LoVo (cell line): ENCODE measurements at regions not wholly inside any gene's neighbourhood (a gene's known extent, or its start where the extent isn't known, plus 50 kb on each side); places are given as distances from the start of the nearest gene placed in this dataset.
"Not testable (repeated sequence)": the region's sequence is repeated elsewhere in the genome, so short reads cannot be mapped to it uniquely, and the experiment has no call there.

ENCODE experiments used
- DNase-seq: peaks from one replicate; pipeline ENCODE4 v3.0.0-alpha.2; 2016; ENCODE audit warnings: low spot score

GRCh38 chr3:161600173-161600572 lies 103.6 kb downstream of the OTOL1 start:
- DNase-seq: no peak

DNA sequence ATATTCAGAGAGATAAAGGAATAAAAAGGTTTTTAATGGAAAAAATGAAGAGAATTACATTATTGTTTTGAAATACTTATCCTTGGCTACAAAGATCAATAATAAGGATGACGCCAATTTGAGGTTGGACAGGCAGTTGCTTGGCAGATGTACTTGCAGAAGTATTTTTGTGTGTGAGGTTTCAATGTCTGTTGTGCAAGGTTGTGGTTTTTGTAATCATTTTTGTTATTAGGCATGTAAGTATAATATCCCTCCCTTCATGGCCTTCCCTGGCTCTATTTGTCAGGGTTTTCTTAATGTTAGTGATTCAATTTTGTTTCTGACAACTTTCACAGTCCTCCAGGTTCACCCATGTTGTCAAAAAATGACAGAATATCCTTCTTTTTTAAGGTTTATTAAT lies 105.9 kb downstream of the OTOL1 start:
- DNase-seq: no peak

- DNase-seq: no peak
These were observed 106.3 kb downstream of the OTOL1 start for GRCh38 chr3:161602918-161603317.

GRCh38 chr3:161607056-161607455 lies 110.4 kb downstream of the OTOL1 start:
- DNase-seq: no peak

- no peak for DNase-seq
These were observed 122.7 kb downstream of the OTOL1 start for GRCh38 chr3:161619351-161619750.

GRCh38 chr3:161630794-161631193 lies 134.2 kb downstream of the OTOL1 start:
- no peak for DNase-seq

- no peak for DNase-seq
These were observed 134.9 kb downstream of the OTOL1 start for GRCh38 chr3:161631536-161631935.

GRCh38 chr3:161637559-161637958 lies 141.0 kb downstream of the OTOL1 start:
- DNase-seq: no peak

DNA sequence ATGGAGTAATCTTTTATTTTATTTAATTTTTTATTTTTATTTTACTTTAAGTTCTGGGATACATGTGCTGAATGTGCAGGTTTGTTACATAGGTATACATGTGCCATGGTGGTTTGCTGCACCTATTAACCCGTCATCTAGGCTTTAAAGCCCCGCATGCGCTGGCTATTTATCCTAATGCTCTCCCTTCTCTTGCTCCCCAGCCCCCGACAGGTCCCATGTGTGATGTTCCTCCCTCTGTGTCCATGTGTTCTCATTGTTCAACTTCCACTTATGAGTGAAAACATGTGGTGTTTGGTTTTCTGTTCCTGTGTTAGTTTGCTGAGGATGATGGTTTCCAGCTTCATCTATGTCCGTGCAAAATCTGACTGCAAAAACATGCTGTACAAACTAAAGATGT lies 142.5 kb downstream of the OTOL1 start:
- DNase-seq: not testable (repeated sequence)

DNA sequence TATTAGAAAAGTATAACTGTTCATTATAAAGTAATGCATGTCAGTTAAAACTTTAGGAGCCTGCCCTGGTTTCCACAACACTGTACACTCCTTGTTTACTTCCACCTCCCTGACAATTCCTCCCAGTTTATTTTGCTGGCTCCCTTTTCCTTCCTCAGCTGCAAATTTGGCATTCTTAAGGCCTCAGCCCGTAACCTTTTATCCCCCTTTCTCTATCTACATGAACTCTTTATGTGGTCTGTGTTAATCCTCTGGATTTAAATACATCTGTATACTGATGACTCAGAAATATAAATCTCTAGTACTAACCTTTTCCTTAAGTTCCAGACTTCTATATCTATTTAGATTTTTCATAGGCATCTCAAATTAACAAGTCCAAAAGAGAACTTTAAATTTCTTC lies 143.6 kb downstream of the OTOL1 start:
- no peak for DNase-seq

DNA sequence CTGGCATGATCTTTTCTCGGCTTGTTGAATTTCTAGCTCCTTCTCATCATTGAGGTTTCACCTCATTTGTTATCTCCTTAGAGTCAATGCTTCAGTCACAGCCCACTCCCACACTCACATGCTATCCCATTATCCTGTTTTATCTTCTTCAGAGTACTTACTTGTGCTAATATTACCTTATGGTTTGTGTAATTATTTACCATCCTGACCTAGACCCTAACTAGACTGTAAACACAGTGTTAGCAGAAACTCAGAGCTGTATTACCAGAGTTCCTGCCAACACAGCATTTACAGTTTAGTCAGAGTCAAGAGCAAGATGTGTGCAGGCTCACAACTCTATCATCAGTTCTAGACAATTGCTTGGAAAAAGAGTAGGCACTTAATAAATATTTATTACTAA lies 144.7 kb downstream of the OTOL1 start:
- no peak for DNase-seq

GRCh38 chr3:161644891-161645635 lies 148.5 kb downstream of the OTOL1 start:
- DNase-seq: no peak

DNA sequence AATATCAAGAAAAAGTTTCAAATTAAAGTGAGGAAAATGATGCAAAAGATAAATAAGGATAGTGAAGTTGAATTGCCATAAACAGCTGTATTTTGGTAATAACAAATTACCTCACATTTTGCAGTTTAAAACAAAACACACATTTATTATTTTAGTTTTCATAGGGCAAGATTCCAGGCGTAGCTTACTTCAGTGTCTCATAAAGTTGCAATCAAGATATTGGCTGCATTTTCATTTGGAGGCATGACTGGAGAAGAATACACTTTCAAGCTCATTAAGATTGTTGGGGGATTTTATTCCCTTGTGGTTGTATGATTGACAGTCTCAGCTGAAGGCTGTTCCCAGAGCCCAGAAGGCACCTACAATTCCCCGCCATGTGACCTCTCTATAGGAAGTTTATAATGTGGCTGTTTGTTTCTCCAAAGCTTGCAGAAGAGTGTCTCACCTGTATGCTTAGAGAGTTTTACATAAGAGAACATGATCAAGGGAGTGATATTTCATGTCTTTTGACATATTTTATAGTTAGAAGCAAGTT lies 151.4 kb downstream of the OTOL1 start:
- DNase-seq: no peak

GRCh38 chr3:161649900-161650484 lies 153.4 kb downstream of the OTOL1 start:
- no peak for DNase-seq

- no peak for DNase-seq
These were observed 161.2 kb downstream of the OTOL1 start for GRCh38 chr3:161657786-161658185.

DNA sequence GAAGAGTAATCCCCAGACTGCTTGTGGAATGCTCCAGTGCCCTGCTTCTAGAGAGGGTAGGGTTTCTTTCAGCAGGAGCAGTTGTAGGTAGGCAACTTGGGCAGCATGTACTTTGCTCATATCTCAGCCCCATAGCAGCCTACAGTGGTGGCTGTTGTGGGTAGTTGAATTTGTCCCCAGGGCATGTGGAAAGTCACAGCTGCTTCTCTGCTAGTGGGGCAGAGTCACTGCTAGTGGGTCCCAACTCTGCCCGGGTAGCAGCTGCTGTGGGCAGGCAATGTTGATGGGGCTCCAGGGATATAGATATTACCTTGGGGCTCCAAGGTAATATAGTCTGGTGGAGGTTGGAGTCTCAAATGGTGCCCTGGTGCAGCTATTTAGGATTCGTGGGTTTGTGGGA lies 174.5 kb downstream of the OTOL1 start:
- no peak for DNase-seq

- no peak for DNase-seq
These were observed 175.9 kb downstream of the OTOL1 start for GRCh38 chr3:161672478-161672877.

DNA sequence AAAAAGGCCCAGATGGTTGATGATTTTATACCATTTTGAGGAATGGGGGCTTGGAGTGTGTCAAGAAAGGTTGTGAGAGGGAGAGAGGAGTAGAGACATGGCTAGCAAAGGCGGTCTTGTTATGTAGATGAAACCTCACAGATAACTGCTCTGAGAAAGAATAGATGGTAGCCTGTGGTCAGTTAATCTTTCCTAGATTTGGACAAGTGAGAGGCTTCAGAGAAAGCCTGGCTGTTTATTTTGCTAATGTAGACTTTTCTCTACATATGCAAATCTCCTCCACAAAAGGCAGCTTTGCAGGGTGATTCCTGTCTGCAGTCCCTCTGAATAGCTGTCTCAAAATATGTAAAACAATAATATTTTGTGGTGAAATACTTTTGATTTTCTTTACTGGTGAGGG lies 177.3 kb downstream of the OTOL1 start:
- DNase-seq: no peak

DNA sequence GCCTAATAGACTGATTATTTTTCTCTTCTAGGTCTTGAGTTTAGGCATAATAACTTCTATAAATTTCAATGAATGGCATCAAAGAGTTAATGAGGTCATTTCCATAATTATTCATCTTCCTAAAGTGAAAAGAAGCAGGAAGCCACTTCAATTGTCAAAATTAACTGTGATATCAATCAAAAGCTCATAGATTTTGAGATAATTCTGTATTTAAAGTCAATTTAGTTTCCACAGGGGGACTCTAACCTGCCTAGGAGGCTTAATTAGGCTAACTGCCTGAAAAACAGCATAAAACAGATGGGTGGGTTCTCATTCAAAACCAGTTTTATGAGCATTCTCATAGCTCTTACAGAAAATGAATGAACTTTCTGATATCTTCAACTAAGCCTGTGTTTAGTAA lies 177.8 kb downstream of the OTOL1 start:
- DNase-seq: no peak

GRCh38 chr3:161681831-161682230 lies 185.2 kb downstream of the OTOL1 start:
- DNase-seq: not testable (repeated sequence)

DNA sequence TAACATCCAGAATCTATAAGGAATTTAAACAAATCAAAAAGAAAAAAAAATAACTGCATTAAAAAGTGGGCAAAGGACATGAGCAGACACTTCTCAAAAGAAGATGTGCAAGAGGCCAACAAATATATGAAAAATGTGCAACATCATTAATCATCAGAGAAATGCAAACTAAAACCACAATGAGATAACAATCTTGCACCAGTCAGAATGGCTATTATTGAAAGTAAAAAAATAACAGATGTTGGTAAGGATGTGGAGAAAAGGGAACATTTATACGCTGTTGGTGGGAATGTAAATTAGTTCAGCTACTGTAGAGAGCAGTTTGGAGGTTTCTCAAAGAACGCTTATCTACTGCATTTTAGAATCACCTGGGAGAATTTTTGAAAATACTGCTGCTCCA lies 186.1 kb downstream of the OTOL1 start:
- no peak for DNase-seq

DNA sequence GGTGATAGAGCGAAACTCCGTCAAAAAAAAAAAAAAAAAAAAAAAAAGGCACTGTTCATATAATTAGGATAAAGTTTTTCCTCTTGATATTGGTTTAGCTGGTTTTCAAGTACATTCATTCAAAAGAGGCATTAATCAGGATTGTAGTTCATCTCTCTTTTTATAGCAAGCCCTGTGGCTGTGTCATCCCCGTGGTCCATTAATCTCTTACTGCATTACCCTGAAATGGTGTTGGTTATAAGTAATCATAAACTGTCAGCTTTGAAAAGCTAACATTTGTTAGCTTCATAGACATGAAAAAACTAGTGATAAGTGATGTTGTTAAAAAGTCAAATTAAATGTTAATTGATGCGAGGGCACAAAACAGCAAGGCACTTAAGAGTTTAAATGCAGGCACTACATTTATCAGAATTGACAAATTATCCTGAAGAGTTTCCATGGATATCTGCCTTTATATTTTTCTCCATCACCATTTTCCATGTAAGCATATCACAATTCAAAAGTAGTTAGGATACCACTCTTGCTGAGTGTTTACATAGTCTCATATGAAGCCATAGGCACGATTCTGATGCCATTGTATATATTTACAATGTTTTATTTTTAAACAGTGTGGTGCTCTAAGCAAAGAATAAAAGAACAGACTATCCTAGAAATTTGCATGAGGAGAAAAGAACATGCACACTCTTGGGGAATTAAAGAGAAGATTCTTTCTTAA lies 193.1 kb downstream of the OTOL1 start:
- DNase-seq: no peak

- DNase-seq: no peak
These were observed 193.7 kb downstream of the OTOL1 start for GRCh38 chr3:161690299-161690620.
